Liver (tissue), 8 donors: ENCODE measurements at regions not wholly inside any gene's neighbourhood (a gene's known extent, or its start where the extent isn't known, plus 50 kb on each side); places are given as distances from the start of the nearest gene placed in this dataset.

Source experiments
- DNase-seq: peaks from one replicate; pipeline ENCODE4 v3.0.0-alpha.2; 2017; ENCODE audit warnings: low spot score
- H3K27ac ChIP-seq, 2 donors: one replicate each; pipeline ENCODE4 v1.7.0; 2013; ENCODE audit warnings: inconsistent platforms in 2 of 2, low read length in 2 of 2, control low read depth in 1 of 2, low read depth in 1 of 2, mild to moderate bottlenecking in 1 of 2
- H3K27me3 ChIP-seq, 4 donors: one replicate each; pipeline versions ENCODE4 v1.6.1 to v1.7.0; 2013; ENCODE audit warnings: low read length in 3 of 4, inconsistent platforms in 1 of 4, mild to moderate bottlenecking in 1 of 4, moderate library complexity in 1 of 4; ENCODE audit not compliant: control insufficient read depth in 4 of 4, insufficient read depth in 4 of 4
- H3K36me3 ChIP-seq, 4 donors: one replicate each; pipeline versions ENCODE4 v1.6.1 to v1.7.0; 2013; ENCODE audit warnings: low read length in 3 of 4, mild to moderate bottlenecking in 3 of 4, low read depth in 1 of 4, moderate library complexity in 1 of 4; ENCODE audit not compliant: control insufficient read depth in 4 of 4, insufficient read depth in 3 of 4
- H3K4me1 ChIP-seq, 4 donors: one replicate each; pipeline versions ENCODE4 v1.6.1 to v1.7.0; 2013; ENCODE audit warnings: low read length in 3 of 4, mild to moderate bottlenecking in 3 of 4, moderate library complexity in 1 of 4; ENCODE audit not compliant: control insufficient read depth in 4 of 4, insufficient read depth in 4 of 4
- H3K4me3 ChIP-seq, 3 donors: one replicate each; pipeline versions ENCODE4 v1.6.1 to v1.7.0; 2013; ENCODE audit warnings: low read length in 3 of 3, control low read depth in 1 of 3, low read depth in 1 of 3, mild to moderate bottlenecking in 1 of 3
- H3K9ac ChIP-seq, 2 donors: one replicate each; pipeline ENCODE4 v1.7.0; 2013; ENCODE audit warnings: low read length in 2 of 2, mild to moderate bottlenecking in 2 of 2, moderate library complexity in 2 of 2, control low read depth in 1 of 2, low read depth in 1 of 2
- H3K9me3 ChIP-seq, 4 donors: one replicate each; pipeline versions ENCODE4 v1.6.1 to v1.7.0; 2013; ENCODE audit warnings: low read length in 3 of 4; ENCODE audit not compliant: control insufficient read depth in 4 of 4
- EGR1 ChIP-seq, 2 donors: IDR thresholded peaks; 2 replicates each; pipeline ENCODE4 v1.6.1; 2016 to 2018; ENCODE audit warnings: antibody characterized with exemption in 2 of 2, low read depth in 2 of 2
- FOXA1 ChIP-seq: IDR thresholded peaks from 2 replicates; pipeline ENCODE4 v1.6.1; 2016; ENCODE audit warnings: antibody characterized with exemption
- FOXA2 ChIP-seq: IDR thresholded peaks from 2 replicates; pipeline ENCODE4 v1.6.1; 2016; ENCODE audit warnings: antibody characterized with exemption
- GABPA ChIP-seq, 2 donors: IDR thresholded peaks in 1 of 2; conservative IDR thresholded peaks in 1 of 2; 2 replicates each; pipeline ENCODE4 v1.6.1; 2016; ENCODE audit warnings: antibody characterized with exemption in 2 of 2, mild to moderate bottlenecking in 1 of 2, moderate library complexity in 1 of 2
- HNF4A ChIP-seq, 2 donors: conservative IDR thresholded peaks; 2 replicates each; pipeline ENCODE4 v1.6.1; 2016; ENCODE audit warnings: antibody characterized with exemption in 2 of 2, mild to moderate bottlenecking in 2 of 2
- HNF4G ChIP-seq: IDR thresholded peaks from 2 replicates; pipeline ENCODE4 v1.6.1; 2016; ENCODE audit warnings: antibody characterized with exemption
- JUND ChIP-seq, 2 donors: IDR thresholded peaks; 2 replicates each; pipeline ENCODE4 v1.6.1; 2016; ENCODE audit warnings: antibody characterized with exemption in 2 of 2
- NR2F2 ChIP-seq: IDR thresholded peaks from 2 replicates; pipeline ENCODE4 v1.6.1; 2016; ENCODE audit warnings: antibody characterized with exemption
- RAD21 ChIP-seq, 2 donors: IDR thresholded peaks; 2 replicates each; pipeline ENCODE4 v1.6.1; 2016; ENCODE audit warnings: antibody characterized with exemption in 2 of 2, mild to moderate bottlenecking in 2 of 2
- RXRA ChIP-seq, 2 donors: IDR thresholded peaks; 2 replicates each; pipeline ENCODE4 v1.6.1; 2017 to 2018; ENCODE audit warnings: antibody characterized with exemption in 2 of 2, mild to moderate bottlenecking in 1 of 2
- SP1 ChIP-seq: IDR thresholded peaks from 2 replicates; pipeline ENCODE4 v1.6.1; 2018; ENCODE audit warnings: antibody characterized with exemption, mild to moderate bottlenecking
- TAF1 ChIP-seq: conservative IDR thresholded peaks from 2 replicates; pipeline ENCODE4 v1.6.1; 2016; ENCODE audit warnings: antibody characterized with exemption, mild to moderate bottlenecking
- YY1 ChIP-seq: IDR thresholded peaks from 2 replicates; pipeline ENCODE4 v1.6.1; 2016; ENCODE audit warnings: antibody characterized with exemption, mild to moderate bottlenecking
- WGBS: extraction: QIAGEN DNeasy Blood & Tissue Kit; methylation state at CpG from one replicate; pipeline ENCODE4 v1.1.7; 2013; 5-methylcytosine and 5-hydroxymethylcytosine counted together
- TF ChIP-seq, protein P1 (sequence below): IDR thresholded peaks from 2 replicates; pipeline ENCODE4 v1.6.1; 2016; ENCODE audit warnings: antibody characterized with exemption, mild to moderate bottlenecking
- TF ChIP-seq, protein P2 (sequence below): IDR thresholded peaks from 2 replicates; pipeline ENCODE4 v1.6.1; 2016; ENCODE audit warnings: antibody characterized with exemption
- TF ChIP-seq, protein P3 (sequence below): IDR thresholded peaks from 2 replicates; pipeline ENCODE4 v1.6.1; 2016; ENCODE audit warnings: antibody characterized with exemption
- TF ChIP-seq, protein P4 (sequence below): fragments of 150-350 bp; IDR thresholded peaks from 2 replicates; pipeline ENCODE4 v1.5.1; 2017; ENCODE audit warnings: improper control_type of control experiment, low read depth, low read length; ENCODE audit not compliant: missing input control
- TF ChIP-seq, protein P5 (sequence below): IDR thresholded peaks from 2 replicates; pipeline ENCODE4 v1.6.1; 2016; ENCODE audit warnings: antibody characterized with exemption
- donor health status: healthy.
- donor health status: healthy.
- donor health status: healthy.
- donor health status: healthy.
- donor health status: healthy.

DNA sequence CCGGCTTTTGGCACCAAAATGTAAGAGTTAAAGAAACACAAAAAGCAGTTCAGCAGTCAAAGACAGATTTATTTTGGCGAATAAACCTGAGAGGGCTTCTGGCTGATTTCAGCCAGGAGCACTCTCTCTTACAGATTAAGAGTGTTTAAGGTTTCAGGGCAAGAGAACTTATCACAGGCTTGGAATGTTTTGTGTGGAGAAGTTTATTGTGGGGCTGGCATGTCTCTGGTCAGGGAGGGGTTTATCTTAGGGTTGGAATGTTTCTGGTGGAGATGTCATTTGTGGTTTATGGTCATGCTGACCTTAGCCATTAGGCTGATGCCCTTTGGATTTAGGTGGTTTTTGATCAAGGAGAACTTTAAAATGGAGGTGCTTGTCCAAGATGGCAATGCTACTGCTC is 622.3 kb upstream of the PTPRD start:
- Histone ChIP-seq H3K4me1 (no peaks in the 10 kb centered on the region), H3K9ac (no peak overlapping the region), H3K4me3 (no peak overlapping the region), H3K27me3 (no peaks in the 10 kb centered on the region), H3K27ac (no peak overlapping the region), H3K36me3 (no peaks in the 10 kb centered on the region), H3K9me3 (no peaks in the 10 kb centered on the region)
- TF ChIP-seq GABPA (IDR thresholded peaks at IDR 0.05 in 1 of 2, conservative IDR thresholded peaks at IDR 0.05 in 1 of 2) (no peak), EGR1 (IDR thresholded peaks at IDR 0.05; ENCODE audit: low read depth in 2 of 2) (no peak), JUND (IDR thresholded peaks at IDR 0.05) (no peak), YY1 (no peak), TAF1 (no peak), RAD21 (IDR thresholded peaks at IDR 0.05) (no peak), HNF4A (conservative IDR thresholded peaks at IDR 0.05) (no peak), SP1 (no peak), FOXA2 (no peak), FOXA1 (no peak), NR2F2 (no peak), HNF4G (no peak), RXRA (IDR thresholded peaks at IDR 0.05) (no peak)
- TF ChIP-seq, protein P1, sequence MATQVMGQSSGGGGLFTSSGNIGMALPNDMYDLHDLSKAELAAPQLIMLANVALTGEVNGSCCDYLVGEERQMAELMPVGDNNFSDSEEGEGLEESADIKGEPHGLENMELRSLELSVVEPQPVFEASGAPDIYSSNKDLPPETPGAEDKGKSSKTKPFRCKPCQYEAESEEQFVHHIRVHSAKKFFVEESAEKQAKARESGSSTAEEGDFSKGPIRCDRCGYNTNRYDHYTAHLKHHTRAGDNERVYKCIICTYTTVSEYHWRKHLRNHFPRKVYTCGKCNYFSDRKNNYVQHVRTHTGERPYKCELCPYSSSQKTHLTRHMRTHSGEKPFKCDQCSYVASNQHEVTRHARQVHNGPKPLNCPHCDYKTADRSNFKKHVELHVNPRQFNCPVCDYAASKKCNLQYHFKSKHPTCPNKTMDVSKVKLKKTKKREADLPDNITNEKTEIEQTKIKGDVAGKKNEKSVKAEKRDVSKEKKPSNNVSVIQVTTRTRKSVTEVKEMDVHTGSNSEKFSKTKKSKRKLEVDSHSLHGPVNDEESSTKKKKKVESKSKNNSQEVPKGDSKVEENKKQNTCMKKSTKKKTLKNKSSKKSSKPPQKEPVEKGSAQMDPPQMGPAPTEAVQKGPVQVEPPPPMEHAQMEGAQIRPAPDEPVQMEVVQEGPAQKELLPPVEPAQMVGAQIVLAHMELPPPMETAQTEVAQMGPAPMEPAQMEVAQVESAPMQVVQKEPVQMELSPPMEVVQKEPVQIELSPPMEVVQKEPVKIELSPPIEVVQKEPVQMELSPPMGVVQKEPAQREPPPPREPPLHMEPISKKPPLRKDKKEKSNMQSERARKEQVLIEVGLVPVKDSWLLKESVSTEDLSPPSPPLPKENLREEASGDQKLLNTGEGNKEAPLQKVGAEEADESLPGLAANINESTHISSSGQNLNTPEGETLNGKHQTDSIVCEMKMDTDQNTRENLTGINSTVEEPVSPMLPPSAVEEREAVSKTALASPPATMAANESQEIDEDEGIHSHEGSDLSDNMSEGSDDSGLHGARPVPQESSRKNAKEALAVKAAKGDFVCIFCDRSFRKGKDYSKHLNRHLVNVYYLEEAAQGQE: no peak
- TF ChIP-seq, protein P2, sequence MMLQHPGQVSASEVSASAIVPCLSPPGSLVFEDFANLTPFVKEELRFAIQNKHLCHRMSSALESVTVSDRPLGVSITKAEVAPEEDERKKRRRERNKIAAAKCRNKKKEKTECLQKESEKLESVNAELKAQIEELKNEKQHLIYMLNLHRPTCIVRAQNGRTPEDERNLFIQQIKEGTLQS: no peak
- TF ChIP-seq, protein P3, sequence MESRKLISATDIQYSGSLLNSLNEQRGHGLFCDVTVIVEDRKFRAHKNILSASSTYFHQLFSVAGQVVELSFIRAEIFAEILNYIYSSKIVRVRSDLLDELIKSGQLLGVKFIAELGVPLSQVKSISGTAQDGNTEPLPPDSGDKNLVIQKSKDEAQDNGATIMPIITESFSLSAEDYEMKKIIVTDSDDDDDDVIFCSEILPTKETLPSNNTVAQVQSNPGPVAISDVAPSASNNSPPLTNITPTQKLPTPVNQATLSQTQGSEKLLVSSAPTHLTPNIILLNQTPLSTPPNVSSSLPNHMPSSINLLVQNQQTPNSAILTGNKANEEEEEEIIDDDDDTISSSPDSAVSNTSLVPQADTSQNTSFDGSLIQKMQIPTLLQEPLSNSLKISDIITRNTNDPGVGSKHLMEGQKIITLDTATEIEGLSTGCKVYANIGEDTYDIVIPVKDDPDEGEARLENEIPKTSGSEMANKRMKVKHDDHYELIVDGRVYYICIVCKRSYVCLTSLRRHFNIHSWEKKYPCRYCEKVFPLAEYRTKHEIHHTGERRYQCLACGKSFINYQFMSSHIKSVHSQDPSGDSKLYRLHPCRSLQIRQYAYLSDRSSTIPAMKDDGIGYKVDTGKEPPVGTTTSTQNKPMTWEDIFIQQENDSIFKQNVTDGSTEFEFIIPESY: no peak
- TF ChIP-seq, protein P4, sequence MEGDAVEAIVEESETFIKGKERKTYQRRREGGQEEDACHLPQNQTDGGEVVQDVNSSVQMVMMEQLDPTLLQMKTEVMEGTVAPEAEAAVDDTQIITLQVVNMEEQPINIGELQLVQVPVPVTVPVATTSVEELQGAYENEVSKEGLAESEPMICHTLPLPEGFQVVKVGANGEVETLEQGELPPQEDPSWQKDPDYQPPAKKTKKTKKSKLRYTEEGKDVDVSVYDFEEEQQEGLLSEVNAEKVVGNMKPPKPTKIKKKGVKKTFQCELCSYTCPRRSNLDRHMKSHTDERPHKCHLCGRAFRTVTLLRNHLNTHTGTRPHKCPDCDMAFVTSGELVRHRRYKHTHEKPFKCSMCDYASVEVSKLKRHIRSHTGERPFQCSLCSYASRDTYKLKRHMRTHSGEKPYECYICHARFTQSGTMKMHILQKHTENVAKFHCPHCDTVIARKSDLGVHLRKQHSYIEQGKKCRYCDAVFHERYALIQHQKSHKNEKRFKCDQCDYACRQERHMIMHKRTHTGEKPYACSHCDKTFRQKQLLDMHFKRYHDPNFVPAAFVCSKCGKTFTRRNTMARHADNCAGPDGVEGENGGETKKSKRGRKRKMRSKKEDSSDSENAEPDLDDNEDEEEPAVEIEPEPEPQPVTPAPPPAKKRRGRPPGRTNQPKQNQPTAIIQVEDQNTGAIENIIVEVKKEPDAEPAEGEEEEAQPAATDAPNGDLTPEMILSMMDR: no peak
- DNase-seq: no peak
- 66% methylated on average over 2 of the region's 2 CpGs for WGBS

DNA sequence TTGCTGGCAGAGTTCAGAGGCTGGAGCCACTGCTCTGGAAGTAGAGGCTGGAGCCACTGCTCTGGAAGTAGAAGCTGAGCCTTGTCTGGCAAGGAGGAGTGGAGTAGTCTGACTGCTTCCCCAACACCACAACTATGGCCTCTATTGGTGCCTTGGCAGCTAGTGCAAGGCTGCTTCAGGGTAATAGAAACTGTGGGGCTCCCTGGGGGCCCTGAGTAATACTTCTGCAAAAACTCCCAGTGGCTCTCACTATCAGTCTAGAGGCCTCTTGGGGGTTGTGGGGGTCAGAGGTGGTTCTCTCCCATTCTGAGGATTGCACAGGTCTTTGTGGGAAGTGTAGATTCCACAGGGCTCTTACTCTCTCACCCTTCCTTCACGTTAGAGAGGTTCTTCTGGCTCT is 629.0 kb upstream of the PTPRD start:
- H3K27me3 ChIP-seq: no peaks in the 10 kb centered on the region
- 15% methylated on average over 1 of the region's 1 CpG for WGBS
- H3K9me3 ChIP-seq: no peaks in the 10 kb centered on the region
- H3K36me3 ChIP-seq: no peaks in the 10 kb centered on the region
- H3K9ac ChIP-seq: no peak overlapping the region
- no peaks in the 10 kb centered on the region for H3K4me1 ChIP-seq
- TF ChIP-seq, protein P5, sequence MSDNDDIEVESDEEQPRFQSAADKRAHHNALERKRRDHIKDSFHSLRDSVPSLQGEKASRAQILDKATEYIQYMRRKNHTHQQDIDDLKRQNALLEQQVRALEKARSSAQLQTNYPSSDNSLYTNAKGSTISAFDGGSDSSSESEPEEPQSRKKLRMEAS: no peak
- TF ChIP-seq TAF1: no peak
- no peak overlapping the region for H3K4me3 ChIP-seq
- DNase-seq: no peak
- no peak overlapping the region for H3K27ac ChIP-seq
